Daoy (cell line): ENCODE measurements at regions not wholly inside any gene's neighbourhood (a gene's known extent, or its start where the extent isn't known, plus 50 kb on each side); places are given as distances from the start of the nearest gene placed in this dataset.

Experiments
- DNase-seq: peaks from one replicate; pipeline ENCODE4 v3.0.0-alpha.2; 2015; ENCODE audit warnings: low read depth

DNA sequence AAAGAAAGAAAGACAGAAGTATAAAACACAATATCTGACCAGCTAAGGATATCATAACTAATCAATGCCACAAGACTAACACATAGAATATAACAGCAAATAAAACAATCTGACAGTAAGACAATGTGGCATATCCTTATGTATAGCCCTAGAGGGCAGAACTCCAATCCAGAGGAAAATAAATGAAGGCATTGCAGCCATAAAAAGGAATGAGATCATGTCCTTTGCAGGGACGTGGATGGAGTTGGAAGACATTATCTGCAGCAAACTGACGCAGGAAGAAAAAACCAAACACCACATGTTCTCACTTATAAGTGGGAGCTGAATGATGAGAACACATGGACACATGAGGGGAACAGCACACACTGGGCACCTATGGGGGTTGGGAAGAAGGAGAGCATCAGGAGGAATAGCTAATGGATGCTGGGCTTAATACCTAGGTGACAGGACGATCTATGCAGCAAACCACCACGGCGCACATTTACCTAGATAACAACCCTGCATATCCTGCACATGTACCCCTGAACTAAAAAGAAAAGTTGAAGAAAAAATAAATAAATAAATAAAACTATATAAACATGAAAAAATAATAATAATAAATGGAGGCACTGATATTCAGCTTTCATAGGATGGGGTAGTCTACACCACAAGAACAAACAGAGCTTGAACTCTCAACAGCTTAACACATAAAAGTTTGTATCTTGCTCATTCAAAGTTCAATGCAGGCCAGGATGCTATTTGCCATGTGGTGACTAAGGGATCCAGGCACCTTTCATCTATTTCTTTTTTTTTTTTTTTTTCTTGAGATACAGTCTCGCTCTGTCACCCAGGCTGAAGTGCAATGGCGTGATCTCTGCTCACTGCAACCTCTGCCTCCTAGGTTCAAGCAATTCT, 66.1 kb upstream of the KAT6B start:
- DNase-seq = no peak

- no peak for DNase-seq
These were observed 62.3 kb upstream of the KAT6B start for GRCh38 chr10:74763934-74764591.

DNA sequence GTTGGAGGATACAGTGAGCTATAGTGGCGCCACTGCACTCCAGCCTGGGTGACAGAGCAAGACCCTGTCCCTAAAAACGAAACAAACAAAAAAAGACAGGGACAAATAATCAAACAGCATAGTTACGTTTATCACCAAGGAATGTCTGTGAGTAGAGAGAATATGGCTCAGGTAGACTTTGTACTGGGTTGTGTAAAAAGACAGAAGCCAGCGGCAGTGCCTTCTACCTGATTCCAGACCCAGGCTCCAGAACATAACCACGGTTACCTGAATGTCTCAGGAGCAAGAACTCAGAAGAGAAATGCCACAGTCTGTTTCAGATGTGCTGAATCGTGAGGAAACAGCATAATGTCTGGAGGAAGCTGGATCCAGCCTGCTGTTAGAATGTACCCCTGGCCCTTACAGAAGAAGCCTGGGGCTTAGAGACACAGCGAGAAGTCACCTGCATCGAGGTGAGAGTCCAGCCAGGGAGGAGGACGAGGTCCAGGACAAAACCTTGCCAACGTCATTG, 60.9 kb upstream of the KAT6B start:
- no peak for DNase-seq

DNA sequence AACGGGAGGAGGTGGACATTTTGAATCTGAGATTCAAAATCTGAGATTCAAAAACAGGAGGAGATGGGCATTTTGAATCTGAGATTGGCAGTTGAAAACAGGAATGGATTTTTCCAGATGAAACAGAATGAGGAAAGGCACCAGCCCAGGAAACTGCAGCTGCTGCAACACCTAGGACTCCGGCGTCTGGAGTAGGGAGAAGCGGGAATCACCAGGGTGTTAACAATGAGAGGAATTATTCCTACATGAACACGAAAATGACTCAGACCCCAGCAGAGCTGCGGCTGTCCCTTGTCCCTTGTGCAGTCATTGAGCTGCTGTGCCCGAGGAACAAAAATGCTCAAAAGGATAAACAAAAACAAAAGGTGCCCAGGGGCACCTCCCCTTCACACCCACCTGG, 59.9 kb upstream of the KAT6B start:
- peak; percentile 16 for DNase-seq

GRCh38 chr10:74770400-74770799, 56.0 kb upstream of the KAT6B start:
- DNase-seq = no peak

DNA sequence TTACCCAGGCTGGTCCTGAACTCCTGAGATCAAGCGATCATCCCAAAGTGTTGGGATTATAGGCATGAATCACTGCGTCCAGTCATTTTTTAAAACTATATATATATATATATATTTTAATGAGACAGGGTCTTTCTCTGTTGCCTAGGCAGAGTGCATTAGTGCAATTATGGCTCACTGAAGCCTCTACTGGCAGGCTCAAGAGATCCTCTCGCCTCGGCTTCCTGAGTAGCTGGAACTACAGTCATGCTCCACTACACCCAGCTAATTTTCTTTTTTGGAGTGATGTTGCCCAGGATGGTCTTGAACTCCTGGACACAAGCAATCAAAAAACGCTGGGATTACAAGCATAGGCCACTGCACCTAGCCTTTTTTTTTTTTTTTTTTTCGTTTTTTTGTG, 55.3 kb upstream of the KAT6B start:
- DNase-seq = no peak

DNA sequence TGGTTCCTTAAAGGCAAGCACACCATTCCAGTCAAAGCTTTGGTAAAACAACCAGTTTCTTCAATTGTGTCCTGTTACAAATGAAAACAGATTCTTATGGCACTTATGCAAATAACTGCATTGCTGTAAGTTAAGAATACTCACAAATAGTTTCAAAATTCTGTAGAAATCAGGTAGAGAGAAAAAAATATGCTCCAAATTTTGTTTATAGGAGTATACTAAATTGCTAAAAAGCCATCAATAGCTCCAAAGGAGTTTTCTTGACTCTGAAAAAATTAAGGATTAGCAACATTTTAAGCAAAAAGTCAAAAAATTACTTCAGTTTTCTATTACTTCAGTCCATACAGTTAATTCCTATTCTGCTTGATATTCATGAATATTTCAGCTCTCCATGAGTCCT, 51.3 kb upstream of the KAT6B start:
- DNase-seq = no peak
